Natural killer cell (primary cell): ENCODE measurements at regions not wholly inside any gene's neighbourhood (a gene's known extent, or its start where the extent isn't known, plus 50 kb on each side); places are given as distances from the start of the nearest gene placed in this dataset.

ENCODE experiments used
- ATAC-seq, 3 donors: fragments of 150-1000 bp in 2 of 3; fragments of 200-7000 bp in 1 of 3; cut with Tn5 transposase; 1 replicate in 1 of 3; 2 replicates in 2 of 3; pipeline ENCODE4 v1.10.0; 2021; ENCODE audit warnings: mild to moderate bottlenecking in 2 of 3, moderate library complexity in 2 of 3
- DNase-seq, 2 donors: peaks; one replicate each; pipeline versions ENCODE4 v3.0.0 to v3.0.0-alpha.2; 2013 to 2021; ENCODE audit warnings: mixed read lengths in 1 of 2
- H3K27ac ChIP-seq: one replicate; pipeline ENCODE4 v1.5.1; 2013; ENCODE audit warnings: mild to moderate bottlenecking, low read length
- H3K27me3 ChIP-seq: one replicate; pipeline ENCODE4 v1.6.1; 2013; ENCODE audit warnings: low read length; ENCODE audit not compliant: control insufficient read depth, insufficient read depth
- H3K36me3 ChIP-seq: one replicate; pipeline ENCODE4 v1.6.1; 2013; ENCODE audit warnings: low read length; ENCODE audit not compliant: control insufficient read depth, insufficient read depth
- H3K4me1 ChIP-seq: one replicate; pipeline ENCODE4 v1.6.1; 2013; ENCODE audit warnings: low read length; ENCODE audit not compliant: control insufficient read depth, insufficient read depth
- H3K4me3 ChIP-seq: one replicate; pipeline ENCODE4 v1.5.1; 2013; ENCODE audit warnings: low read length
- H3K9me3 ChIP-seq: one replicate; pipeline ENCODE4 v1.6.1; 2013; ENCODE audit warnings: low read length; ENCODE audit not compliant: control insufficient read depth, insufficient read depth
- H3K27ac Mint-ChIP-seq, 2 donors: one replicate each; pipeline ENCODE4 v1.8.0; 2022; ENCODE audit warnings: mild to moderate bottlenecking in 2 of 2, mixed read lengths in 2 of 2, moderate library complexity in 1 of 2
- H3K27me3 Mint-ChIP-seq, 2 donors: one replicate each; pipeline ENCODE4 v1.8.0; 2022; ENCODE audit warnings: low read depth in 2 of 2, mixed read lengths in 2 of 2
- H3K36me3 Mint-ChIP-seq: one replicate; pipeline ENCODE4 v1.8.0; 2022; ENCODE audit warnings: mixed read lengths
- H3K4me1 Mint-ChIP-seq, 2 donors: one replicate each; pipeline ENCODE4 v1.8.0; 2022; ENCODE audit warnings: mixed read lengths in 2 of 2
- H3K4me3 Mint-ChIP-seq: one replicate; pipeline ENCODE4 v1.8.0; 2022; ENCODE audit warnings: mild to moderate bottlenecking, moderate library complexity, mixed read lengths
- H3K9me3 Mint-ChIP-seq, 2 donors: one replicate each; pipeline ENCODE4 v1.8.0; 2022; ENCODE audit warnings: mixed read lengths in 2 of 2
- CTCF ChIP-seq: fragments of 200-600 bp; IDR thresholded peaks from one replicate; pipeline ENCODE4 v1.8.0; 2022; ENCODE audit warnings: antibody characterized with exemption
- WGBS: methylation state at CpG from one replicate; pipeline ENCODE4 v1.1.7; 2013; ENCODE audit warnings: missing lambda C conversion rate; ENCODE audit not compliant: insufficient coverage; 5-methylcytosine and 5-hydroxymethylcytosine counted together
- intact Hi-C: fragments of 100-400 bp; cut with micrococcal nuclease; formaldehyde crosslinking; loops from one replicate; pipeline ENCODE4 v1.14.2; 2022

DNA sequence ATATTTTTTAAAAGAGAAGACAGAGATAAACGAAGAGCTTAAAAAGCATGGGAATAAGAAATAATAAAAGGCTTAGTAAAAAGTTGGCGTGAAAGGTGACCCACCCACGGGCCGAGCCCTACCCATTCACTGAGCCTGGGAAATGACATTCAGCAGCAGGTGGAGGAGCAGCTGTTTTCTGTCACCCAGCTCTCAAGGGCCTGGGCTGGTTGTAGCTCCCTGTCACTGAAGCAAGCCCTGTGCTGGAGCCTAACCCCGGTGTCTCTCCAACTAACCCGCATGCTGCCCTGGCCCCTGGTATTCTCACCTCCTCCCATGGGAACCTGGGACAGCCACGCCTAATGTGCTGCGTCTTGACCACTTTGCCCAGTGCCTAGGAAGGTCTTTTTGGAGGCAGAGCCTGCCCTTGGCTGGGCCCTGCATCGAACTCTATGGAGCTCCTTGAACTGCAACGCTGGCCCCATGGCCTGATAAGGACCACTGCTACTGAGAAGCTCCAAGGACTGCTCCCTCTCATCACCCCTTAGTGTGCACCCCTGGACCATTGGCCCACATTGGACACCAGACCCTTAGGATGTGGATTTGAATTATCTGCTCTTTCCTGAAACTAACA lies 68.8 kb upstream of the IYD start:
- intact Hi-C loops, result no loop called here

GRCh38 chr6:150301846-150302519 lies 66.8 kb upstream of the IYD start:
- no peak overlapping the region for H3K4me3 ChIP-seq
- H3K9me3 ChIP-seq, result peaks cover 6% of the 10 kb centered on the region
- intact Hi-C loops, result no loop called here
- H3K9me3 Mint-ChIP-seq, result peaks cover 0 to 3% of the 10 kb centered on the region in 2 donors
- DNase-seq (no peak), ATAC-seq (no peak)
- WGBS, result 84% methylated on average over 6 of the region's 6 CpGs
- H3K4me1 Mint-ChIP-seq, result no peaks in the 10 kb centered on the region
- H3K27ac Mint-ChIP-seq, result no peak overlapping the region
- H3K4me1 ChIP-seq, result no peaks in the 10 kb centered on the region
- H3K27ac ChIP-seq, result no peak overlapping the region
- H3K27me3 ChIP-seq, result peaks cover 10% of the 10 kb centered on the region
- no peaks in the 10 kb centered on the region for H3K36me3 ChIP-seq
- H3K36me3 Mint-ChIP-seq, result no peaks in the 10 kb centered on the region
- no peak overlapping the region for H3K4me3 Mint-ChIP-seq
- no peak for TF ChIP-seq CTCF
- H3K27me3 Mint-ChIP-seq, result peaks cover 16 to 29% of the 10 kb centered on the region in 2 donors

More for the DNA sequence above, 68.8 kb upstream of the IYD start:
- TF ChIP-seq CTCF, result no peak
- DNase-seq, result no peak
- Mint-ChIP-seq H3K4me3 (no peak overlapping the region), H3K4me1 (no peaks in the 10 kb centered on the region), H3K27ac (no peak overlapping the region), H3K36me3 (no peaks in the 10 kb centered on the region), H3K9me3 (peaks cover 0 to 3% of the 10 kb centered on the region in 2 donors), H3K27me3 (peaks cover 12 to 18% of the 10 kb centered on the region in 2 donors)
- no peaks in the 10 kb centered on the region for H3K36me3 ChIP-seq
- no peaks in the 10 kb centered on the region for H3K4me1 ChIP-seq
- no peak overlapping the region for H3K27ac ChIP-seq
- peaks cover 8% of the 10 kb centered on the region for H3K27me3 ChIP-seq
- WGBS, result 93% methylated on average over 10 of the region's 10 CpGs
- no peak for ATAC-seq
- H3K4me3 ChIP-seq, result no peak overlapping the region
- H3K9me3 ChIP-seq, result peaks cover 11% of the 10 kb centered on the region

DNA sequence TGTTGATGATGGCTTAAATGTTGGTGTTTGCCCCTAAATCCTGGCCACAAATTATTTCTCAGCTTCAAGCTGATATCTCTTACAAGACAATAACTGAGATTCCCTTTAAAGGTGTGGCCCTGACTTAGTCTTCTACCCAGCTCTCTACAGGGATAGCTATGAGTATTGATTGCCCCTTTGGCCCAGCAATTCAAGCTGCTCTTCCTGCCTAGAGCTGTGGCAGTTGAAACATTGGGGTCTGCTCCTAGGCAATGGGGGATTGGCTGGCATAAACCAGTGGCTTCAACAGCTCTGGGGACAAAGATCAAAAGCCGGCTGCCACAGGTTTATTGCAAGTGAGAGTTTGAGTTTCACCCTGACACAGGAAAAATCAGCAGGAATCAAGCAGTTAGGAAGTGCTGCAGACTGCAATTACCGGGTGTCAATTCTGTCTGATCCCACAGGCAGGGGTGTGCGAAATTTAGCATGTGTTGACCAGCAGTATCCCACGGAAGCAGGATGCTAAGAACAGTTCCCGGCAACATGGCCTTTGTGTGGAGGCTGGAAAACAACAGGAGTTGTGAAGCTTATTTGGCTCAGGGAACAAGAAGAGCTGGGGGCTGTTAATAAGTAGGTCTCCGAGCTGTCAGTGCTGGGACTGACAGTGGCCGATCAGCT lies 66.2 kb upstream of the IYD start:
- 88% methylated on average over 7 of the region's 7 CpGs for WGBS
- H3K4me1 Mint-ChIP-seq, result no peaks in the 10 kb centered on the region
- DNase-seq (no peak), ATAC-seq (no peak)
- no peaks in the 10 kb centered on the region for H3K4me1 ChIP-seq
- no peak overlapping the region for H3K27ac ChIP-seq
- H3K4me3 Mint-ChIP-seq, result no peak overlapping the region
- no peaks in the 10 kb centered on the region for H3K36me3 Mint-ChIP-seq
- no peak overlapping the region for H3K4me3 ChIP-seq
- TF ChIP-seq CTCF, result no peak
- H3K27ac Mint-ChIP-seq, result no peak overlapping the region
- H3K27me3 ChIP-seq, result peaks cover 4% of the 10 kb centered on the region
- no peaks in the 10 kb centered on the region for H3K36me3 ChIP-seq
- H3K9me3 ChIP-seq, result no peaks in the 10 kb centered on the region
- H3K27me3 Mint-ChIP-seq, result peaks cover 19 to 28% of the 10 kb centered on the region in 2 donors
- intact Hi-C loops, result no loop called here
- peaks cover 0 to 2% of the 10 kb centered on the region in 2 donors for H3K9me3 Mint-ChIP-seq
